CD4-positive, alpha-beta T cell treated with Interleukin-10 for 1 hour (primary cell): ENCODE measurements at regions not wholly inside any gene's neighbourhood (a gene's known extent, or its start where the extent isn't known, plus 50 kb on each side); places are given as distances from the start of the nearest gene placed in this dataset.

Experiments
- DNase-seq: peaks from one replicate; pipeline ENCODE4 v3.0.0-alpha.2; 2020

GRCh38 chr9:106287091-106287631, 575.8 kb upstream of the ZNF462 start:
- DNase-seq: no peak

GRCh38 chr9:106287731-106288130, 575.2 kb upstream of the ZNF462 start:
- no peak for DNase-seq

- DNase-seq: no peak
Measured at GRCh38 chr9:106288689-106289088, 574.3 kb upstream of the ZNF462 start.

- no peak for DNase-seq
Measured at GRCh38 chr9:106291786-106292185, 571.2 kb upstream of the ZNF462 start.

GRCh38 chr9:106296426-106296825, 566.5 kb upstream of the ZNF462 start:
- DNase-seq: no peak

GRCh38 chr9:106298997-106299396, 564.0 kb upstream of the ZNF462 start:
- DNase-seq: no peak

GRCh38 chr9:106304401-106304920, 558.5 kb upstream of the ZNF462 start:
- no peak for DNase-seq

- DNase-seq: no peak
Measured at GRCh38 chr9:106305428-106306133, 557.4 kb upstream of the ZNF462 start.

GRCh38 chr9:106307670-106308069, 555.3 kb upstream of the ZNF462 start:
- no peak for DNase-seq

GRCh38 chr9:106309925-106310324, 553.0 kb upstream of the ZNF462 start:
- no peak for DNase-seq

- peak; percentile 12 for DNase-seq
Measured at GRCh38 chr9:106310782-106311181, 552.2 kb upstream of the ZNF462 start.

GRCh38 chr9:106312906-106313305, 550.1 kb upstream of the ZNF462 start:
- no peak for DNase-seq

- DNase-seq: no peak
Measured at GRCh38 chr9:106314476-106314875, 548.5 kb upstream of the ZNF462 start.

GRCh38 chr9:106321394-106322180, 541.4 kb upstream of the ZNF462 start:
- DNase-seq: no peak

- no peak for DNase-seq
Measured at GRCh38 chr9:106322706-106323245, 540.2 kb upstream of the ZNF462 start.

GRCh38 chr9:106324053-106324585, 538.8 kb upstream of the ZNF462 start:
- DNase-seq: no peak

- DNase-seq: no peak
Measured at GRCh38 chr9:106324591-106325280, 538.2 kb upstream of the ZNF462 start.

GRCh38 chr9:106326493-106326892, 536.5 kb upstream of the ZNF462 start:
- DNase-seq: no peak

GRCh38 chr9:106333481-106333880, 529.5 kb upstream of the ZNF462 start:
- DNase-seq: no peak

GRCh38 chr9:106334081-106334480, 528.9 kb upstream of the ZNF462 start:
- DNase-seq: no peak

- no peak for DNase-seq
Measured at GRCh38 chr9:106339882-106340281, 523.1 kb upstream of the ZNF462 start.

GRCh38 chr9:106350777-106351176, 512.2 kb upstream of the ZNF462 start:
- DNase-seq: no peak

GRCh38 chr9:106356924-106357323, 506.0 kb upstream of the ZNF462 start:
- DNase-seq: no peak
